T-helper 1 cell treated with Interleukin-12 subunit alpha and Interleukin-12 subunit beta and Interleukin-4 antibody, amounts not matched to agents 30 ng/mL and 1 ng/mL, for 36 hours (primary cell): ENCODE measurements at regions not wholly inside any gene's neighbourhood (a gene's known extent, or its start where the extent isn't known, plus 50 kb on each side); places are given as distances from the start of the nearest gene placed in this dataset.

Experiments
- intact Hi-C: fragments of 100-400 bp; cut with micrococcal nuclease; formaldehyde crosslinking; loops from one replicate; pipeline ENCODE4 v1.15.1; 2024

GRCh38 chr10:43905512-43906236 lies 257.0 kb upstream of the ZNF32 start:
- intact Hi-C loops = no loop called here

- intact Hi-C loops = no loop called here
Observed at GRCh38 chr10:43904844-43905243, 256.2 kb upstream of the ZNF32 start.

- intact Hi-C loops = no loop called here
Observed at GRCh38 chr10:43904301-43904700, 255.6 kb upstream of the ZNF32 start.

- intact Hi-C loops = no loop called here
Observed at GRCh38 chr10:43903451-43903850, 254.8 kb upstream of the ZNF32 start.

GRCh38 chr10:43902842-43903241 lies 254.2 kb upstream of the ZNF32 start:
- intact Hi-C loops = no loop called here

GRCh38 chr10:43901744-43902504 lies 253.2 kb upstream of the ZNF32 start:
- intact Hi-C loops = no loop called here

GRCh38 chr10:43901302-43901701 lies 252.6 kb upstream of the ZNF32 start:
- intact Hi-C loops = no loop called here

- intact Hi-C loops = no loop called here
Observed at GRCh38 chr10:43900571-43900970, 251.9 kb upstream of the ZNF32 start.

GRCh38 chr10:43899224-43899959 lies 250.7 kb upstream of the ZNF32 start:
- intact Hi-C loops = no loop called here

GRCh38 chr10:43898592-43898991 lies 249.9 kb upstream of the ZNF32 start:
- intact Hi-C loops = no loop called here

GRCh38 chr10:43897765-43898419 lies 249.2 kb upstream of the ZNF32 start:
- intact Hi-C loops = no loop called here

- intact Hi-C loops = no loop called here
Observed at GRCh38 chr10:43892062-43892770, 243.5 kb upstream of the ZNF32 start.

GRCh38 chr10:43891241-43891640 lies 242.6 kb upstream of the ZNF32 start:
- intact Hi-C loops = no loop called here

GRCh38 chr10:43890124-43890523 lies 241.4 kb upstream of the ZNF32 start:
- intact Hi-C loops = no loop called here

GRCh38 chr10:43888586-43888985 lies 239.9 kb upstream of the ZNF32 start:
- intact Hi-C loops = no loop called here

- intact Hi-C loops = no loop called here
Observed at GRCh38 chr10:43885842-43886241, 237.2 kb upstream of the ZNF32 start.

GRCh38 chr10:43885252-43885651 lies 236.6 kb upstream of the ZNF32 start:
- intact Hi-C loops = no loop called here

GRCh38 chr10:43884501-43885105 lies 235.9 kb upstream of the ZNF32 start:
- intact Hi-C loops = no loop called here

GRCh38 chr10:43882711-43883110 lies 234.0 kb upstream of the ZNF32 start:
- intact Hi-C loops = no loop called here

GRCh38 chr10:43881657-43882056 lies 233.0 kb upstream of the ZNF32 start:
- intact Hi-C loops = no loop called here

- intact Hi-C loops = no loop called here
Observed at GRCh38 chr10:43880160-43880559, 231.5 kb upstream of the ZNF32 start.
